ENCODE measurements at regions not wholly inside any gene's neighbourhood (a gene's known extent, or its start where the extent isn't known, plus 50 kb on each side); places are given as distances from the start of the nearest gene placed in this dataset.
"Not testable (repeated sequence)": the region's sequence is repeated elsewhere in the genome, so short reads cannot be mapped to it uniquely, and the experiment has no call there.

DNA sequence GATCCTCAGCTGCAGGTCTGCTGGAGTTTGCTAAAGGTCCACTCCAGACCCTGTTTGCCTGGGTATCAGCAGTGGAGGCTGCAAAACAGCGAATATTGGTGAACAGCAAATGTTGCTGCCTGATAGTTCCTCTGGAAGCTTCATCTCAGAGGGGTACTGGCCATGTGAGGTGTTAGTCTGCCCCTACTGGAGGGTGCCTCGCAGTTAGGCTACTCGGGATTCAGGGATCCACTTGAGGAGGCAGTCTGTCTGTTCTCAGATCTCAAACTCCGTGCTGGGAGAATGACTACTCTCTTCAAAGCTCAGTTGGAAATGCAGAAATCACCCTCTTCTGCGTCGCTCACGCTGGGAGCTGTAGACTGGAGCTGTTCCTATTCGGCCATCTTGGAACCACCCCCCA lies 362.7 kb downstream of the ACTR3B start:
- not testable (repeated sequence) for TF ChIP-seq EZH2 (IDR thresholded peaks at IDR 0.05; ENCODE audit: insufficient read depth, poor library complexity, severe bottlenecking); EZH2phosphoT487 (IDR thresholded peaks at IDR 0.05; ENCODE audit: insufficient read depth, low read depth)
